ENCODE measurements at regions not wholly inside any gene's neighbourhood (a gene's known extent, or its start where the extent isn't known, plus 50 kb on each side); places are given as distances from the start of the nearest gene placed in this dataset.

- TF ChIP-seq, protein P1, sequence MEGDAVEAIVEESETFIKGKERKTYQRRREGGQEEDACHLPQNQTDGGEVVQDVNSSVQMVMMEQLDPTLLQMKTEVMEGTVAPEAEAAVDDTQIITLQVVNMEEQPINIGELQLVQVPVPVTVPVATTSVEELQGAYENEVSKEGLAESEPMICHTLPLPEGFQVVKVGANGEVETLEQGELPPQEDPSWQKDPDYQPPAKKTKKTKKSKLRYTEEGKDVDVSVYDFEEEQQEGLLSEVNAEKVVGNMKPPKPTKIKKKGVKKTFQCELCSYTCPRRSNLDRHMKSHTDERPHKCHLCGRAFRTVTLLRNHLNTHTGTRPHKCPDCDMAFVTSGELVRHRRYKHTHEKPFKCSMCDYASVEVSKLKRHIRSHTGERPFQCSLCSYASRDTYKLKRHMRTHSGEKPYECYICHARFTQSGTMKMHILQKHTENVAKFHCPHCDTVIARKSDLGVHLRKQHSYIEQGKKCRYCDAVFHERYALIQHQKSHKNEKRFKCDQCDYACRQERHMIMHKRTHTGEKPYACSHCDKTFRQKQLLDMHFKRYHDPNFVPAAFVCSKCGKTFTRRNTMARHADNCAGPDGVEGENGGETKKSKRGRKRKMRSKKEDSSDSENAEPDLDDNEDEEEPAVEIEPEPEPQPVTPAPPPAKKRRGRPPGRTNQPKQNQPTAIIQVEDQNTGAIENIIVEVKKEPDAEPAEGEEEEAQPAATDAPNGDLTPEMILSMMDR (IDR thresholded peaks at IDR 0.05), result no peak
- TF ChIP-seq POLR2AphosphoS5 (IDR thresholded peaks at IDR 0.05; ENCODE audit: insufficient read depth in 1 of 2, low read depth in 1 of 2), result no peak
- no peak for TF ChIP-seq POLR2A (IDR thresholded peaks at IDR 0.05)
Observed at GRCh38 chr2:138867341-138867740, 87.2 kb upstream of the NXPH2 start.

All from vagina (tissue), 2 donors.